Naive thymus-derived CD8-positive, alpha-beta T cell (primary cell): ENCODE measurements at regions not wholly inside any gene's neighbourhood (a gene's known extent, or its start where the extent isn't known, plus 50 kb on each side); places are given as distances from the start of the nearest gene placed in this dataset.

Experiments
- ATAC-seq, 2 donors: fragments of 150-1000 bp; cut with Tn5 transposase in 1 of 2; sonication (Bioruptor Pico), chemical (Tn5 transposase) in 1 of 2; 1 replicate in 1 of 2; 2 replicates in 1 of 2; pipeline ENCODE4 v1.10.0; 2021; ENCODE audit warnings: mild to moderate bottlenecking in 2 of 2, moderate library complexity in 2 of 2
- POLR2A ChIA-PET: fragments of 350-600 bp; sonication (Branson Sonifier 250); formaldehyde crosslinking; loops from one replicate; lab custom pipeline; 2021; ENCODE audit warnings: antibody characterized with exemption; lab: Charles Lee
- DNase-seq, 10 donors: peaks; one replicate each; pipeline versions ENCODE4 v3.0.0 to v3.0.0-alpha.2; 2020 to 2022
- H3K27ac Mint-ChIP-seq, 10 donors: one replicate each; pipeline ENCODE4 v1.8.0; 2020 to 2022; ENCODE audit warnings: mild to moderate bottlenecking in 10 of 10, mixed read lengths in 10 of 10, moderate library complexity in 4 of 10, inconsistent platforms in 1 of 10
- H3K27me3 Mint-ChIP-seq, 5 donors: one replicate each; pipeline ENCODE4 v1.8.0; 2021 to 2022; ENCODE audit warnings: mixed read lengths in 5 of 5
- H3K36me3 Mint-ChIP-seq, 3 donors: one replicate each; pipeline ENCODE4 v1.8.0; 2020 to 2022; ENCODE audit warnings: mixed read lengths in 3 of 3, mild to moderate bottlenecking in 2 of 3, inconsistent platforms in 1 of 3
- H3K4me1 Mint-ChIP-seq, 4 donors: one replicate each; pipeline ENCODE4 v1.8.0; 2021 to 2022; ENCODE audit warnings: mixed read lengths in 4 of 4
- H3K4me3 Mint-ChIP-seq, 10 donors: one replicate each; pipeline ENCODE4 v1.8.0; 2020 to 2022; ENCODE audit warnings: mild to moderate bottlenecking in 10 of 10, mixed read lengths in 10 of 10, moderate library complexity in 6 of 10, inconsistent platforms in 1 of 10
- H3K9me3 Mint-ChIP-seq, 9 donors: one replicate each; pipeline ENCODE4 v1.8.0; 2020 to 2022; ENCODE audit warnings: mixed read lengths in 9 of 9, mild to moderate bottlenecking in 3 of 9, inconsistent platforms in 1 of 9, moderate library complexity in 1 of 9

- Mint-ChIP-seq H3K27ac (no peak overlapping the region), H3K9me3 (no peaks in the 10 kb centered on the region), H3K27me3 (peaks cover 0 to 8% (median 6%) of the 10 kb centered on the region in 5 donors), H3K4me1 (peaks cover 0 to 15% (median under 1%) of the 10 kb centered on the region in 4 donors), H3K36me3 (no peaks in the 10 kb centered on the region), H3K4me3 (no peak overlapping the region)
- DNase-seq (no peak), ATAC-seq (no peak)
- POLR2A ChIA-PET, result no interaction called here
These were observed 113.0 kb upstream of the CLMP start for GRCh38 chr11:123308077-123308476.

GRCh38 chr11:123307276-123307675, 112.2 kb upstream of the CLMP start:
- Mint-ChIP-seq H3K4me1 (peaks cover 0 to 21% (median 6%) of the 10 kb centered on the region in 4 donors), H3K27ac (no peak overlapping the region), H3K9me3 (no peaks in the 10 kb centered on the region), H3K36me3 (no peaks in the 10 kb centered on the region), H3K27me3 (peaks cover 1 to 14% (median 8%) of the 10 kb centered on the region in 5 donors), H3K4me3 (no peak overlapping the region)
- ATAC-seq (no peak), DNase-seq (no peak)
- POLR2A ChIA-PET, result no interaction called here

GRCh38 chr11:123306531-123306930, 111.5 kb upstream of the CLMP start:
- Mint-ChIP-seq H3K27me3 (peaks cover 1 to 14% (median 8%) of the 10 kb centered on the region in 5 donors), H3K36me3 (no peaks in the 10 kb centered on the region), H3K27ac (no peak overlapping the region), H3K4me3 (no peak overlapping the region), H3K9me3 (no peaks in the 10 kb centered on the region), H3K4me1 (peaks cover 2 to 26% (median 8%) of the 10 kb centered on the region in 4 donors)
- DNase-seq (no peak), ATAC-seq (no peak)
- POLR2A ChIA-PET, result no interaction called here

- no peaks in the 10 kb centered on the region for H3K36me3 Mint-ChIP-seq
- no peak overlapping the region for H3K27ac Mint-ChIP-seq
- no peak overlapping the region for H3K4me3 Mint-ChIP-seq
- POLR2A ChIA-PET, result no interaction called here
- peaks cover 3 to 34% (median 14%) of the 10 kb centered on the region in 4 donors for H3K4me1 Mint-ChIP-seq
- no peak for DNase-seq
- H3K27me3 Mint-ChIP-seq, result peaks cover 1 to 14% (median 8%) of the 10 kb centered on the region in 5 donors
- H3K9me3 Mint-ChIP-seq, result no peaks in the 10 kb centered on the region
- no peak for ATAC-seq
These were observed 110.7 kb upstream of the CLMP start for GRCh38 chr11:123305601-123306375.

- Mint-ChIP-seq H3K4me1 (peaks cover 3 to 34% (median 14%) of the 10 kb centered on the region in 4 donors), H3K27me3 (peaks cover 1 to 14% (median 8%) of the 10 kb centered on the region in 5 donors), H3K9me3 (no peaks in the 10 kb centered on the region), H3K27ac (no peak overlapping the region), H3K4me3 (no peak overlapping the region), H3K36me3 (no peaks in the 10 kb centered on the region)
- ATAC-seq (no peak), DNase-seq (no peak)
- POLR2A ChIA-PET, result no interaction called here
These were observed 109.9 kb upstream of the CLMP start for GRCh38 chr11:123304828-123305466.

- Mint-ChIP-seq H3K36me3 (no peaks in the 10 kb centered on the region), H3K27ac (peak overlapping the region in 1 of 10 donors; percentile 65), H3K4me1 (peaks cover 3 to 34% (median 14%) of the 10 kb centered on the region in 4 donors), H3K27me3 (peaks cover 1 to 14% (median 8%) of the 10 kb centered on the region in 5 donors), H3K9me3 (no peaks in the 10 kb centered on the region), H3K4me3 (no peak overlapping the region)
- ATAC-seq (no peak), DNase-seq (no peak)
- POLR2A ChIA-PET, result no interaction called here
These were observed 108.9 kb upstream of the CLMP start for GRCh38 chr11:123303924-123304323.

- ATAC-seq, result no peak
- POLR2A ChIA-PET, result no interaction called here
These were observed 107.7 kb upstream of the CLMP start for GRCh38 chr11:123302751-123303195.

GRCh38 chr11:123301696-123302400, 106.8 kb upstream of the CLMP start:
- peak overlapping the region in 2 of 10 donors; percentile 15 to 61 for H3K27ac Mint-ChIP-seq
- H3K4me3 Mint-ChIP-seq, result peak overlapping the region; percentile 45 to 75 (median 66)
- H3K27me3 Mint-ChIP-seq, result peaks cover 1 to 14% (median 8%) of the 10 kb centered on the region in 5 donors
- DNase-seq (peak; percentile 29 to 71 (median 58)), ATAC-seq (peak; percentile 93 to 99)
- no peaks in the 10 kb centered on the region for H3K36me3 Mint-ChIP-seq
- POLR2A ChIA-PET, result no interaction called here
- H3K4me1 Mint-ChIP-seq, result peaks cover 3 to 34% (median 14%) of the 10 kb centered on the region in 4 donors
- H3K9me3 Mint-ChIP-seq, result no peaks in the 10 kb centered on the region

More at GRCh38 chr11:123302751-123303195, 107.7 kb upstream of the CLMP start:
- H3K27ac Mint-ChIP-seq, result peak overlapping the region in 2 of 10 donors; percentile 29 to 40
- no peak for DNase-seq
- H3K4me3 Mint-ChIP-seq, result peak overlapping the region in 3 of 10 donors; percentile 0 to 66 (median 46)
- H3K9me3 Mint-ChIP-seq, result no peaks in the 10 kb centered on the region
- H3K27me3 Mint-ChIP-seq, result peaks cover 1 to 14% (median 8%) of the 10 kb centered on the region in 5 donors
- H3K4me1 Mint-ChIP-seq, result peaks cover 3 to 34% (median 14%) of the 10 kb centered on the region in 4 donors
- H3K36me3 Mint-ChIP-seq, result no peaks in the 10 kb centered on the region

- Mint-ChIP-seq H3K27ac (peak overlapping the region in 2 of 10 donors; percentile 15 to 61), H3K4me1 (peaks cover 3 to 34% (median 14%) of the 10 kb centered on the region in 4 donors), H3K27me3 (peaks cover 1 to 14% (median 8%) of the 10 kb centered on the region in 5 donors), H3K9me3 (no peaks in the 10 kb centered on the region), H3K4me3 (peak overlapping the region; percentile 45 to 71 (median 63)), H3K36me3 (no peaks in the 10 kb centered on the region)
- POLR2A ChIA-PET, result no interaction called here
- DNase-seq, result peak in 1 of 10 donors; percentile 2
- ATAC-seq, result no peak
These were observed 106.1 kb upstream of the CLMP start for GRCh38 chr11:123301013-123301591.

- POLR2A ChIA-PET, result no interaction called here
- Mint-ChIP-seq H3K27ac (no peak overlapping the region), H3K27me3 (peaks cover 3 to 12% (median 8%) of the 10 kb centered on the region in 5 donors), H3K4me3 (no peak overlapping the region), H3K4me1 (peaks cover 3 to 33% (median 14%) of the 10 kb centered on the region in 4 donors), H3K9me3 (no peaks in the 10 kb centered on the region), H3K36me3 (no peaks in the 10 kb centered on the region)
- ATAC-seq (no peak), DNase-seq (no peak)
These were observed 104.7 kb upstream of the CLMP start for GRCh38 chr11:123299721-123300120.

- ATAC-seq (no peak), DNase-seq (no peak)
- no peaks in the 10 kb centered on the region for H3K36me3 Mint-ChIP-seq
- H3K4me3 Mint-ChIP-seq, result no peak overlapping the region
- H3K4me1 Mint-ChIP-seq, result peaks cover 3 to 23% (median 14%) of the 10 kb centered on the region in 4 donors
- no peak overlapping the region for H3K27ac Mint-ChIP-seq
- POLR2A ChIA-PET, result no interaction called here
- no peaks in the 10 kb centered on the region for H3K9me3 Mint-ChIP-seq
- H3K27me3 Mint-ChIP-seq, result peaks cover 0 to 9% (median 3%) of the 10 kb centered on the region in 5 donors
These were observed 103.7 kb upstream of the CLMP start for GRCh38 chr11:123298488-123299447.
